NCI-H2227 (cell line): ENCODE measurements at regions not wholly inside any gene's neighbourhood (a gene's known extent, or its start where the extent isn't known, plus 50 kb on each side); places are given as distances from the start of the nearest gene placed in this dataset.

Experiments used
- DNase-seq: peaks from one replicate; lab custom pipeline; 2025; ENCODE audit not compliant: unreplicated experiment; lab: John Stamatoyannopoulos, UW

- no peak for DNase-seq
Measured at GRCh38 chr1:114231301-114231700, 77.6 kb upstream of the SYT6 start.

GRCh38 chr1:114229368-114229767, 75.7 kb upstream of the SYT6 start:
- no peak for DNase-seq

GRCh38 chr1:114227059-114227458, 73.4 kb upstream of the SYT6 start:
- DNase-seq = no peak

GRCh38 chr1:114224196-114224907, 70.7 kb upstream of the SYT6 start:
- DNase-seq = no peak

GRCh38 chr1:114222920-114223319, 69.3 kb upstream of the SYT6 start:
- DNase-seq = no peak

- no peak for DNase-seq
Measured at GRCh38 chr1:114219172-114219868, 65.7 kb upstream of the SYT6 start.

GRCh38 chr1:114218361-114219171, 64.9 kb upstream of the SYT6 start:
- DNase-seq = no peak

- peak; percentile 88 for DNase-seq
Measured at GRCh38 chr1:114216431-114217173, 62.9 kb upstream of the SYT6 start.

GRCh38 chr1:114215436-114215835, 61.8 kb upstream of the SYT6 start:
- DNase-seq = no peak

- no peak for DNase-seq
Measured at GRCh38 chr1:114214016-114214415, 60.3 kb upstream of the SYT6 start.

- DNase-seq = no peak
Measured at GRCh38 chr1:114209971-114210370, 56.3 kb upstream of the SYT6 start.

GRCh38 chr1:114208714-114209113, 55.0 kb upstream of the SYT6 start:
- no peak for DNase-seq

GRCh38 chr1:114208106-114208505, 54.4 kb upstream of the SYT6 start:
- DNase-seq = no peak

- DNase-seq = no peak
Measured at GRCh38 chr1:114207635-114208034, 54.0 kb upstream of the SYT6 start.

- no peak for DNase-seq
Measured at GRCh38 chr1:114206392-114206791, 52.7 kb upstream of the SYT6 start.

- no peak for DNase-seq
Measured at GRCh38 chr1:114203595-114204128, 50.0 kb upstream of the SYT6 start.
